ENCODE measurements at regions not wholly inside any gene's neighbourhood (a gene's known extent, or its start where the extent isn't known, plus 50 kb on each side); places are given as distances from the start of the nearest gene placed in this dataset.

DNA sequence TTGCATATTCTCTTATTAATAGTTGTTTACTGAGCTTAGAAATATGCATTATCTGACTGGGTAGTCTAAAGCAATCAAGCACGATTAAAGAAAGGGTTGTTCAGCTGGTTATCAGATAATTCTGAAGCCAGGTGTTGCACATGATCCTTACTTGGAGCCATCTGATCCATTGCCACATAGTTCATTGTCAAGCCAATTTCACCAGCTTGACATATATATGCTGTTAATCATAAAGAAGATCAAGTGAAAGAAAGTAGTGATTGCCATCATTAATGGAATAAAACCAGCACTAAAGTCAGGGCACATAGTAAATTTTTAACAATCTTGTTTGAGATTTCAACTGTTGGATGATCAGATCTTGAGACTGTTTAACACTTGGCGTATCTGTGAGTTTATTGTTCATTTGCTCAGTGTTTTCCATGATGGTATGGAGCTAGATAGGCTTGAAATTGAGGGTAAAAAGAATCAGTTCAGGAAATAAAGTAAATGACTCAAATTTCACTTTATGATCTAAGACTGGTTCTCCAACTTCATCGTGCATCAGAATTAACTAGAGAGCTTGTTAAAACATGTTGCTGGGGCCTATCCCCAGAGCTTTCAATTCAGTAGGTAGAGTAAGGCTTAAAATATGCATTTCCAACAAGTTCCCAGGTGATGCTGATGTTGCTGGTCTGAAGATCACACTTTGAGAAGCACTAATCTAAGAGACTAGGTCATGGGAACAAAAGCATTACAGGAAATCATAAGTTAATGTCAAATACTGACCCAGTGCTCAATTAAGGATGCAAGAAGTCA is 539.6 kb downstream of the SATB2 start:
- ChIA-PET POLR2A (ENCODE audit: low non-redundant PET) (no interaction called here), CTCF (interaction anchor here (0.5 to 0.6 kb wide), 2 partner anchors 621 to 752 kb away, joined by 3 to 4 read pairs; no protein-coding TSS in a partner anchor)
- TF ChIP-seq, protein P1, sequence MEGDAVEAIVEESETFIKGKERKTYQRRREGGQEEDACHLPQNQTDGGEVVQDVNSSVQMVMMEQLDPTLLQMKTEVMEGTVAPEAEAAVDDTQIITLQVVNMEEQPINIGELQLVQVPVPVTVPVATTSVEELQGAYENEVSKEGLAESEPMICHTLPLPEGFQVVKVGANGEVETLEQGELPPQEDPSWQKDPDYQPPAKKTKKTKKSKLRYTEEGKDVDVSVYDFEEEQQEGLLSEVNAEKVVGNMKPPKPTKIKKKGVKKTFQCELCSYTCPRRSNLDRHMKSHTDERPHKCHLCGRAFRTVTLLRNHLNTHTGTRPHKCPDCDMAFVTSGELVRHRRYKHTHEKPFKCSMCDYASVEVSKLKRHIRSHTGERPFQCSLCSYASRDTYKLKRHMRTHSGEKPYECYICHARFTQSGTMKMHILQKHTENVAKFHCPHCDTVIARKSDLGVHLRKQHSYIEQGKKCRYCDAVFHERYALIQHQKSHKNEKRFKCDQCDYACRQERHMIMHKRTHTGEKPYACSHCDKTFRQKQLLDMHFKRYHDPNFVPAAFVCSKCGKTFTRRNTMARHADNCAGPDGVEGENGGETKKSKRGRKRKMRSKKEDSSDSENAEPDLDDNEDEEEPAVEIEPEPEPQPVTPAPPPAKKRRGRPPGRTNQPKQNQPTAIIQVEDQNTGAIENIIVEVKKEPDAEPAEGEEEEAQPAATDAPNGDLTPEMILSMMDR (conservative IDR thresholded peaks at IDR 0.05; ENCODE audit: low read depth) = no peak
- no peak overlapping the region for H3K27ac ChIP-seq
- peak; percentile 72 for DNase-seq (ENCODE audit: low spot score)

DNA sequence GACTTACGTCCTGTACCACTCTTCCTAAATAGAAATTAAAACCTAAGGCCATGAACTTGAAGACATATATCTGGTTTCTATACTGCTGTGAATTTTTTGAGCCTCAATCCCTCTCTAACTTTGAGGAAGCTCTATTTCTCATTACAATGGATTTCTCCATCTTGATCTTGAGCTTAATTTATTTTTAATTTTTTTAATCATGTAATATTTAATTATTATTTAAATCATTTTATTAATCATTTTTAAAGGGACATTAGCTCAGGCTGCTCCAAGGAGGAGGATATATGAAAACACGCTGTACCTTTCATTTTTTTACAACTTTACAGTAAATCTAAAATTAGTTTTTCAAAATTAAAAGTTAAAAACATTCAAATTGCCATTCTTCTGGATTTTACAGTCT is 540.5 kb downstream of the SATB2 start:
- ChIA-PET POLR2A (ENCODE audit: low non-redundant PET) (no interaction called here), CTCF (interaction anchor here (0.6 kb wide), 1 partner anchor 626 kb away, joined by 3 read pairs; no protein-coding TSS in a partner anchor)
- TF ChIP-seq, protein P1 (conservative IDR thresholded peaks at IDR 0.05; ENCODE audit: low read depth) = no peak
- H3K27ac ChIP-seq = no peak overlapping the region
- no peak for DNase-seq (ENCODE audit: low spot score)

DNA sequence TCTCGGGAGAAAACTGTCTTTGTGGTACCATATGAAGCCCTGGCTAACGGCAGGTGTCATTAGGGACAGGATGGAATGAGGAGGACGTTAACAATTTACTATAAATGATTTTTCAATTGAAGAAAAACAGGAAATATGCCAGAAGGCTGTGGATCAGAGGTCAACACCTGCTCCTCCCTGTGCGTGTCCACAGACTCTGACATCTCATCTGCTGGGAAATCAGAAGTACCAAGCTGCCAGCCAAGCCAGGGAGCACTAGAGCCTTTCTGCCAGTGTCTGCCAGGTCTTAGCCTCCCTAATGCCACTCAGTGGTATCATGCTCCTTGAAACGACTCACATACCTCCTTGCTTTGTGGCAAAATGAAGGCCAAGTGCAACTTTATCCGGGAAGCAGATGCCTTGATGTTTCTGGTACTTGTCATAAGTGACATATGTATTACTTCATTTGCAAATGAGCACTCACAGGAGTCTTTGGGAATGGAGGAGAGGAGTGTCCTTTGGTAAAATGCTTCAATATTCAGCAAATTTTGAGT is 541.1 kb downstream of the SATB2 start:
- POLR2A ChIA-PET (ENCODE audit: low non-redundant PET) = no interaction called here
- no peak overlapping the region for H3K27ac ChIP-seq

GRCh38 chr2:198913394-198914152 is 544.2 kb downstream of the SATB2 start:
- TF ChIP-seq, protein P1 (conservative IDR thresholded peaks at IDR 0.05; ENCODE audit: low read depth) = no peak
- POLR2A ChIA-PET (ENCODE audit: low non-redundant PET) = no interaction called here
- CTCF ChIA-PET = no interaction called here
- no peak for DNase-seq (ENCODE audit: low spot score)
- H3K27ac ChIP-seq = no peak overlapping the region

More for the DNA sequence above, 541.1 kb downstream of the SATB2 start:
- CTCF ChIA-PET = interaction anchor here (0.6 kb wide), 1 partner anchor 625 kb away, joined by 3 read pairs; no protein-coding TSS in a partner anchor
- no peak for DNase-seq (ENCODE audit: low spot score)
- TF ChIP-seq, protein P1 (conservative IDR thresholded peaks at IDR 0.05; ENCODE audit: low read depth) = no peak

DNA sequence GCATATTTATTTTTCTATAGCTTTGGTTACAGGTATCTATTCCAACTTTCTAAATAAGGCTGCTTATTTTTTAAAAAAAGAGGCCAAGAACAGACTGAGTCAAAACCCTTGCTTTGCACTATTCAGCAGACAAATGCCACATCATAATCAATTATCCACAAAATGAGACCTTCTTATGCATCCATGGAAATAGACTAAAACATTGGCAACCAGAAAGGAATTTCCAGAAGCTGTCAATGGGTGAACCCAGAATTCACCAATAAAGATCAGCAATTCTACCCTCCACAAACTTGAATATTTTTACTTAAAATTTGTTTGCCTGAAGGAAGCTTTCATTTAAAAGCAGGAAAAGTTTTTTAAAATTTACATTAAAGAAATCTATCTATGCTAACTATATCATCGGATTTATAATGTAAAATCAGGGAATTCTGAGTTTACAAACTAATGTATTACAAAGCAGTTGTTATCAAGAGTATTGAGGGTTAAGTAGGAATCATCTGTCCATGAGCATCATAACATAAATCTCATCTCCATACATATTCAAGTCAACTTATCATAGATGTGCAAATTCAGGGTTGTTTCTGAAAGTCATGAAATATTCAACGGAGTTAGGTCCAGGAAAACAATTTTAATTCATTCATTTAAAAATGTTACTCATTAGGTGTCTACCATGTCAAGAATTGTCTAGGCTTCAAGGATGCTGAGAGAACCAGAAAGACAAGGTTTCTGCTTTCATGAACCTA is 548.0 kb downstream of the SATB2 start:
- ChIA-PET POLR2A (ENCODE audit: low non-redundant PET) (no interaction called here), CTCF (no interaction called here)
- no peak overlapping the region for H3K27ac ChIP-seq
- no peak for DNase-seq (ENCODE audit: low spot score)
- TF ChIP-seq, protein P1 (conservative IDR thresholded peaks at IDR 0.05; ENCODE audit: low read depth) = no peak

All from RWPE1 (cell line).